ENCODE measurements at regions not wholly inside any gene's neighbourhood (a gene's known extent, or its start where the extent isn't known, plus 50 kb on each side); places are given as distances from the start of the nearest gene placed in this dataset.

DNA sequence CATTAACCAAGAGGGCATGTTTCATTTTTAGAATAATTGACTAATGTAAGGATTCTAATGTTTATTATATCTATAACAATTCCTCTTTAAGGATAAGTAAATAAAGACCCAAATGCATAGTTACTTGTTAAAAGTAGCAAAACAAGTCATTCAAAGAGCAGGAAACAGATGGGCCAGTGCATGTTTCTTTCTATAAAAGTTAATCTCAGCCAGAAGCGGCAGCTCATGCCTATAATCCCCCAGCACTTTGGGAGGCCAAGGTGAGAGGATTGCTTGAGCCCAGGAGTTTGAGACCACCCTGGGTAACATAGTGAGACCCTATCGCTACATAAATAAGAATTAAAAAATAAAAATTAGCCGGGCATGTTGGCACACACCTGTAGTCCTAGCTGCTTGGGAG is 391.0 kb upstream of the RGS6 start:
- H3K4me2 ChIP-seq (ENCODE audit: low read length) = no peak overlapping the region
- H3K4me1 ChIP-seq (ENCODE audit: insufficient read depth, low read length, severe bottlenecking) = no peaks in the 10 kb centered on the region
- H4K20me1 ChIP-seq (ENCODE audit: insufficient read depth, low read length) = no peaks in the 10 kb centered on the region
- no peaks in the 10 kb centered on the region for H3K27me3 ChIP-seq (ENCODE audit: insufficient read depth, low read length)
- H3F3A ChIP-seq (ENCODE audit: insufficient read depth, low read length) = 0 out of 2 replicates have a peak, but pooled peaks cover 9% of the 10 kb centered on the region
- no peak overlapping the region for H2AFZ ChIP-seq (ENCODE audit: low read length)
- H3K36me3 ChIP-seq (ENCODE audit: insufficient read depth, low read length) = no peaks in the 10 kb centered on the region
- no peak overlapping the region for H3K27ac ChIP-seq (ENCODE audit: low read depth, low read length, poor library complexity, severe bottlenecking)
- H3K9ac ChIP-seq (ENCODE audit: low read length) = no peak overlapping the region
- H3K79me2 ChIP-seq (ENCODE audit: insufficient read depth, low read length) = no peaks in the 10 kb centered on the region
- H3K9me3 ChIP-seq (ENCODE audit: low read length) = no peaks in the 10 kb centered on the region
- no peak for TF ChIP-seq EZH2 (IDR thresholded peaks at IDR 0.05; ENCODE audit: borderline replicate concordance, low read length)
- TF ChIP-seq, protein P1, sequence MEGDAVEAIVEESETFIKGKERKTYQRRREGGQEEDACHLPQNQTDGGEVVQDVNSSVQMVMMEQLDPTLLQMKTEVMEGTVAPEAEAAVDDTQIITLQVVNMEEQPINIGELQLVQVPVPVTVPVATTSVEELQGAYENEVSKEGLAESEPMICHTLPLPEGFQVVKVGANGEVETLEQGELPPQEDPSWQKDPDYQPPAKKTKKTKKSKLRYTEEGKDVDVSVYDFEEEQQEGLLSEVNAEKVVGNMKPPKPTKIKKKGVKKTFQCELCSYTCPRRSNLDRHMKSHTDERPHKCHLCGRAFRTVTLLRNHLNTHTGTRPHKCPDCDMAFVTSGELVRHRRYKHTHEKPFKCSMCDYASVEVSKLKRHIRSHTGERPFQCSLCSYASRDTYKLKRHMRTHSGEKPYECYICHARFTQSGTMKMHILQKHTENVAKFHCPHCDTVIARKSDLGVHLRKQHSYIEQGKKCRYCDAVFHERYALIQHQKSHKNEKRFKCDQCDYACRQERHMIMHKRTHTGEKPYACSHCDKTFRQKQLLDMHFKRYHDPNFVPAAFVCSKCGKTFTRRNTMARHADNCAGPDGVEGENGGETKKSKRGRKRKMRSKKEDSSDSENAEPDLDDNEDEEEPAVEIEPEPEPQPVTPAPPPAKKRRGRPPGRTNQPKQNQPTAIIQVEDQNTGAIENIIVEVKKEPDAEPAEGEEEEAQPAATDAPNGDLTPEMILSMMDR (IDR thresholded peaks at IDR 0.05; ENCODE audit: low read length) = no peak
- no peak overlapping the region for H3K4me3 ChIP-seq (ENCODE audit: low read depth, low read length, poor library complexity, severe bottlenecking)
- H3K9me2 ChIP-seq (ENCODE audit: low read depth, low read length) = no peaks in the 10 kb centered on the region

DNA sequence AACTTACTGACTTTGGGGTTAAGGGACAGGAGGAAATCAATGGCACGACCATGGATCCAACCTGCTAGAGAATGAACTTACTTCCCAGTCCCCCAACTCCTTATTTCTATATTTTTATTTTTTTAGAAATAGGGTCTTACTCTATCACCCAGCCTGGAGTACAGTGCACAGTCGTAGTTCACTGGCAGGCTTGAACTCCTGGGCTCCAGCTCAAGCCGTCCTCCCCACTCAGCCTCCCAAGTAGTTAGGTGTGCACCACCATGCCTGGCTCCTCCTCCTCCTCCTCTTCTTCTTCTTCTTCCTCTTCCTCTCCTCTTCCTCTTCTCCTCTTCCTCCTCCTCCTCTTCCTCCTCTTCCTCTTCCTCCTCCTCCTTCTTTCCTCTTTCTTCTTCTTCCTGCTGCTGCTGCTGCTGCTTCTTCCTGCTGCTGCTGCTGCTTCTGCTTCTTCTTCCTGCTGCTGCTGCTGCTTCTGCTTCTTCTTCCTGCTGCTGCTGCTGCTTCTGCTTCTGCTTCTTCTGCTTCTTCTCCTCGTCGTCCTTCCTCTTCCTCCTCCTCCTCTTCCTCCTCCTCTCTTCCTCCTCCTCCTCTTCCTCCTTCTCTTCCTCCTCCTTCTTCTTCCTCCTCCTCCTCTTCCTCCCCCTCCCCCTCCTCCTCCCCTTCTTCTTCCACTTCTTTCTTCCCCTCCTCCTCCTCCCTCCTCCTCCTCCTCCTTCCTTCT is 390.1 kb upstream of the RGS6 start:
- no peaks in the 10 kb centered on the region for H3K9me3 ChIP-seq (ENCODE audit: low read length)
- no peaks in the 10 kb centered on the region for H3K36me3 ChIP-seq (ENCODE audit: insufficient read depth, low read length)
- no peak overlapping the region for H3K4me3 ChIP-seq (ENCODE audit: low read depth, low read length, poor library complexity, severe bottlenecking)
- H3F3A ChIP-seq (ENCODE audit: insufficient read depth, low read length) = 0 out of 2 replicates have a peak, but pooled peaks cover 9% of the 10 kb centered on the region
- TF ChIP-seq, protein P1 (IDR thresholded peaks at IDR 0.05; ENCODE audit: low read length) = no peak
- TF ChIP-seq EZH2 (IDR thresholded peaks at IDR 0.05; ENCODE audit: borderline replicate concordance, low read length) = no peak
- H3K27ac ChIP-seq (ENCODE audit: low read depth, low read length, poor library complexity, severe bottlenecking) = no peak overlapping the region
- no peak overlapping the region for H3K9ac ChIP-seq (ENCODE audit: low read length)
- H4K20me1 ChIP-seq (ENCODE audit: insufficient read depth, low read length) = no peaks in the 10 kb centered on the region
- no peaks in the 10 kb centered on the region for H3K27me3 ChIP-seq (ENCODE audit: insufficient read depth, low read length)
- H3K79me2 ChIP-seq (ENCODE audit: insufficient read depth, low read length) = no peaks in the 10 kb centered on the region
- no peaks in the 10 kb centered on the region for H3K4me1 ChIP-seq (ENCODE audit: insufficient read depth, low read length, severe bottlenecking)
- no peaks in the 10 kb centered on the region for H3K9me2 ChIP-seq (ENCODE audit: low read depth, low read length)
- H2AFZ ChIP-seq (ENCODE audit: low read length) = no peak overlapping the region
- no peak overlapping the region for H3K4me2 ChIP-seq (ENCODE audit: low read length)

DNA sequence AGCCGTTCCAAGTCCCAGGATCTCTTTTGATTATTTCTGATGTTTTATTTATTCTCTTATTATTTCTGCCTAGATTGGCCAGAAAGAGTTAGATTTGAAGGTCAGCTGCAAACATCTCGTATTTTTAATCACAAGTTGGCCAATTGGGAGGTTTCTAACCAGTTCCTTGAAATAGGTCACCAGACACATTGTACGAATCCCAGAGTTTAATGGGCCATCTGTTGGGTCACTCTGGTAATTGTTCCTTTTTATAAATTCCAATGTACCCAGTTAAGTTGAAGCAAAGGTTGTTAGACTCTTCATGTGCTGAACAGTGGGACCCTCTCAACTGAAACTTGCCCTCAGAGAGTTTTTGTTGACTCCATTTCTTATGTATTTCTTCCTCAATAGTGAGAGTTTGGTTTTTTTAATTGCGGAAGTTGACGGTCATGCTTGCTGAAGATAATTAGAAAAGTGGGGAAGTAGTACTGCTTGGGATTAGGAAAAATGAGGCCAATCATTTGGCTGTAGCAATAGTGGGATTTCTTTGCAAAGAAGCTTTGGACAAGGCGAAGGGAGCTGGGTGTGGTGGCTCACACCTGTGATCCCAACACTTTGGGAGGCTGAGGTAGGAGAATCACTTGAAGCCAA is 382.7 kb upstream of the RGS6 start:
- H3F3A ChIP-seq (ENCODE audit: insufficient read depth, low read length) = no peaks in the 10 kb centered on the region
- no peaks in the 10 kb centered on the region for H3K27me3 ChIP-seq (ENCODE audit: insufficient read depth, low read length)
- H2AFZ ChIP-seq (ENCODE audit: low read length) = no peak overlapping the region
- no peaks in the 10 kb centered on the region for H4K20me1 ChIP-seq (ENCODE audit: insufficient read depth, low read length)
- H3K4me2 ChIP-seq (ENCODE audit: low read length) = no peak overlapping the region
- H3K79me2 ChIP-seq (ENCODE audit: insufficient read depth, low read length) = no peaks in the 10 kb centered on the region
- no peaks in the 10 kb centered on the region for H3K9me2 ChIP-seq (ENCODE audit: low read depth, low read length)
- H3K4me3 ChIP-seq (ENCODE audit: low read depth, low read length, poor library complexity, severe bottlenecking) = no peak overlapping the region
- no peak overlapping the region for H3K27ac ChIP-seq (ENCODE audit: low read depth, low read length, poor library complexity, severe bottlenecking)
- no peaks in the 10 kb centered on the region for H3K36me3 ChIP-seq (ENCODE audit: insufficient read depth, low read length)
- no peaks in the 10 kb centered on the region for H3K9me3 ChIP-seq (ENCODE audit: low read length)
- TF ChIP-seq, protein P1 (IDR thresholded peaks at IDR 0.05; ENCODE audit: low read length) = no peak
- TF ChIP-seq EZH2 (IDR thresholded peaks at IDR 0.05; ENCODE audit: borderline replicate concordance, low read length) = no peak
- H3K4me1 ChIP-seq (ENCODE audit: insufficient read depth, low read length, severe bottlenecking) = peaks cover 26% of the 10 kb centered on the region
- H3K9ac ChIP-seq (ENCODE audit: low read length) = no peak overlapping the region

Measured in OCI-LY1 (cell line).